SU-DHL-6 (cell line): ENCODE measurements at regions not wholly inside any gene's neighbourhood (a gene's known extent, or its start where the extent isn't known, plus 50 kb on each side); places are given as distances from the start of the nearest gene placed in this dataset.

Experiments used
- CTCF ChIP-seq: fragments of 200-600 bp; sonication (generic); IDR thresholded peaks from one replicate; pipeline ENCODE4 v1.5.1; 2017; ENCODE audit warnings: antibody characterized with exemption, mild to moderate bottlenecking, low read length, moderate library complexity; ENCODE audit not compliant: insufficient read depth, poor library complexity, severe bottlenecking
- EZH2phosphoT487 ChIP-seq: fragments of 200-600 bp; sonication (generic), shearing (Covaris generic); conservative IDR thresholded peaks from 2 replicates; pipeline ENCODE4 v1.6.1; 2018; ENCODE audit warnings: mild to moderate bottlenecking, antibody characterized with exemption, low read length, moderate library complexity, mixed read lengths

- TF ChIP-seq CTCF (no peak), EZH2phosphoT487 (no peak)
Measured at GRCh38 chr13:105272660-105273631, 1262.5 kb downstream of the EFNB2 start.
